Tibial nerve (tissue), 4 donors: ENCODE measurements at regions not wholly inside any gene's neighbourhood (a gene's known extent, or its start where the extent isn't known, plus 50 kb on each side); places are given as distances from the start of the nearest gene placed in this dataset.
A peak's percentile ranks its signal among the peaks of the same experiment; 100 is the strongest.

ENCODE experiments used
- DNase-seq, 2 donors: peaks; one replicate each; pipeline ENCODE4 v3.0.0-alpha.2; 2019; ENCODE audit warnings: low spot score in 2 of 2
- H3K27ac ChIP-seq, 4 donors: fragments of 200-600 bp; sonication (generic) in 3 of 4; one replicate each; pipeline ENCODE4 v1.5.1; 2017 to 2019; ENCODE audit warnings: mild to moderate bottlenecking in 1 of 4
- H3K27me3 ChIP-seq, 2 donors: fragments of 200-600 bp; sonication (generic) in 1 of 2; one replicate each; pipeline versions ENCODE4 v1.5.1 to v1.6.0; 2017 to 2019
- H3K36me3 ChIP-seq, 3 donors: fragments of 200-600 bp; sonication (generic); one replicate each; pipeline ENCODE4 v1.5.1; 2018 to 2019
- H3K4me1 ChIP-seq, 4 donors: fragments of 200-600 bp; sonication (generic) in 3 of 4; one replicate each; pipeline ENCODE4 v1.5.1; 2017 to 2019
- H3K4me3 ChIP-seq, 4 donors: fragments of 200-600 bp; sonication (generic) in 3 of 4; one replicate each; pipeline ENCODE4 v1.5.1; 2017 to 2019; ENCODE audit warnings: mild to moderate bottlenecking in 1 of 4, moderate library complexity in 1 of 4
- H3K9me3 ChIP-seq, 4 donors: fragments of 200-600 bp; sonication (generic) in 3 of 4; one replicate each; pipeline ENCODE4 v1.5.1; 2017 to 2019
- CTCF ChIP-seq, 5 experiments: fragments of 200-600 bp in 3 of 5; fragments of 450-650 bp in 2 of 5; sonication (generic) in 3 of 5; IDR thresholded peaks; one replicate each; pipeline ENCODE4 v1.5.1; 2016 to 2019; ENCODE audit warnings: antibody characterized with exemption in 5 of 5, mild to moderate bottlenecking in 3 of 5, moderate library complexity in 2 of 5
- EP300 ChIP-seq, 2 donors: sonication (generic); formaldehyde crosslinking; IDR thresholded peaks; one replicate each; pipeline ENCODE4 v1.6.1; 2017; ENCODE audit warnings: antibody characterized with exemption in 2 of 2, mild to moderate bottlenecking in 1 of 2
- POLR2A ChIP-seq, 2 donors: fragments of 450-650 bp; IDR thresholded peaks; one replicate each; pipeline ENCODE4 v1.6.1; 2017; ENCODE audit warnings: antibody characterized with exemption in 2 of 2, mild to moderate bottlenecking in 2 of 2, moderate library complexity in 2 of 2
- WGBS, 2 donors: methylation state at CpG; one replicate each; pipeline ENCODE4 v1.1.5; 2018; 5-methylcytosine and 5-hydroxymethylcytosine counted together

- Histone ChIP-seq H3K4me1 (peaks cover 0 to 6% (median 0%) of the 10 kb centered on the region in 4 donors), H3K4me3 (no peak overlapping the region), H3K36me3 (no peaks in the 10 kb centered on the region), H3K27me3 (no peaks in the 10 kb centered on the region), H3K27ac (no peak overlapping the region), H3K9me3 (peaks cover 0 to 6% (median 0%) of the 10 kb centered on the region in 4 donors)
- TF ChIP-seq POLR2A (IDR thresholded peaks at IDR 0.05) = no peak
- no peak for TF ChIP-seq CTCF (IDR thresholded peaks at IDR 0.05)
- no peak for TF ChIP-seq EP300 (IDR thresholded peaks at IDR 0.05)
- WGBS, 2 donors = 36 to 53% methylated on average over 6 of the region's 6 CpGs
- no peak for DNase-seq
Measured at GRCh38 chr20:10731190-10731965, 57.6 kb upstream of the JAG1 start.

DNA sequence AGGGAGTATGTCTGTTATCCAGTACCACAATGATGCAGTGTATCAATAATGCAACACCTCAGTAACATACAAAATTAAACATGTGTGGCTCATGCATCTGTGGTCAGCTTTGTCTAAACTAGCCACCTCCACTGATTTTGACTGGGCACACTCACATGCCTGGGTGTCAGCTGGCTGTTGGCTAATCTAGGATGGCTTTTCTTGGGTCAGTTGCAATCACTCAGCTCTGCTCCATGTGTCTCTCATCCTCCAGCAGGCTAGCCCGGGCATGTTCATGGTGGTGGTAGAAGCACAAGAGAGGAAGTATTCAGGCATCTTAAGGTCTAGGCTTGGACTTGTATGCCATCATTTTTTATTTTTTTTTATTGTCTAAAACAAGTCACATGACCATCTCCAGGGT, 59.3 kb upstream of the JAG1 start:
- 88 to 95% methylated on average over 1 of the region's 1 CpG for WGBS, 2 donors
- TF ChIP-seq POLR2A (IDR thresholded peaks at IDR 0.05) = no peak
- TF ChIP-seq EP300 (IDR thresholded peaks at IDR 0.05) = no peak
- TF ChIP-seq CTCF (IDR thresholded peaks at IDR 0.05) = no peak

DNA sequence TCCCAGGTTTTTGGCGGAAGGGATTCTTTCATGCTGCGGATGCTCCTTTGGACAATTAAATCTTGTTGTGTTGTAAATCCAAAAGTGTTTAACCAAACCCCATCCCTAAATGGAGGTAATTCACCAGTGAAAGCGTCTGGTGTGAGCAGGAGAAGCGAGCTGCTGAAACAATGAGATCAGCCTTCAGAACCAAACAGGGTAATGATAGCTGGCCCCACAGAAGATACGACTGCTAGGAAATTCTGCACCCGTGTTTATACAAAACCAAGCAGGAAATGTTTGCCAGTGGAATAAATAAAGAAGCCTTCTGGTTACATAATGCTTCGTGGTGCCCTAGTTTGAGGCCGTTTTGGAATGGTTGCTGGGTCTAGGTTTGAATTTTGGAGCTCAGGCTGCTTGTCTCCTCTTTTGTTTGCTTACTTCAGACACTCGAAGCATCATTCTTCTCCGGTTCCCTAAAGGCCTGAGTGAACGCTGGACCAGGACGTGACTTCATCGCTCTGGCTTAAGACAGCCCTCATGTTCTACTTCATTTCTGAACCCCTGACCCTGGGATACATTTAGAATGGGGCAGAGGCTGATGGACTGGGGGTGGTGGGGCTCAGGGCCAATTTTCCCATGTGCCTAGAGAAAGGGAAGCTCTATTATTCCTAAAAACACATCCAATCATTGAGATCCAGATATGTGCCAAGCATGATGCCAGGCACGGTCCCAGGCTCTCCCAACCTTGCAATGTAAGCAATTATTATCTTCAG, 61.6 kb upstream of the JAG1 start:
- TF ChIP-seq CTCF (IDR thresholded peaks at IDR 0.05) = no peak
- TF ChIP-seq POLR2A (IDR thresholded peaks at IDR 0.05) = no peak
- TF ChIP-seq EP300 (IDR thresholded peaks at IDR 0.05) = no peak
- 56 to 62% methylated on average over 14 of the region's 14 CpGs for WGBS, 2 donors

More for the DNA sequence above, 59.3 kb upstream of the JAG1 start:
- Histone ChIP-seq H3K4me1 (peaks cover 0 to 6% (median 0%) of the 10 kb centered on the region in 4 donors), H3K9me3 (peaks cover 0 to 6% (median 0%) of the 10 kb centered on the region in 4 donors), H3K27ac (no peak overlapping the region), H3K36me3 (no peaks in the 10 kb centered on the region), H3K4me3 (no peak overlapping the region), H3K27me3 (no peaks in the 10 kb centered on the region)
- DNase-seq = no peak

GRCh38 chr20:10739134-10739533, 65.3 kb upstream of the JAG1 start:
- WGBS, 2 donors = 40 to 43% methylated on average over 1 of the region's 1 CpG
- no peaks in the 10 kb centered on the region for H3K9me3 ChIP-seq
- H3K27ac ChIP-seq = peak overlapping the region in 2 of 4 donors; percentile 42 to 60
- H3K36me3 ChIP-seq = no peaks in the 10 kb centered on the region
- peaks cover 0 to 23% (median 4%) of the 10 kb centered on the region in 4 donors for H3K4me1 ChIP-seq
- H3K27me3 ChIP-seq = no peaks in the 10 kb centered on the region
- DNase-seq = no peak
- TF ChIP-seq EP300 (IDR thresholded peaks at IDR 0.05) (no peak), POLR2A (IDR thresholded peaks at IDR 0.05) (no peak), CTCF (IDR thresholded peaks at IDR 0.05) (no peak)
- H3K4me3 ChIP-seq = peak overlapping the region; percentile 0 to 32 (median 14)

More for the DNA sequence above, 61.6 kb upstream of the JAG1 start:
- Histone ChIP-seq H3K9me3 (no peaks in the 10 kb centered on the region), H3K36me3 (no peaks in the 10 kb centered on the region), H3K27me3 (no peaks in the 10 kb centered on the region), H3K4me1 (peaks cover 0 to 20% (median 4%) of the 10 kb centered on the region in 4 donors), H3K27ac (peak overlapping the region in 1 of 4 donors; percentile 55), H3K4me3 (no peak overlapping the region)
- DNase-seq = no peak

DNA sequence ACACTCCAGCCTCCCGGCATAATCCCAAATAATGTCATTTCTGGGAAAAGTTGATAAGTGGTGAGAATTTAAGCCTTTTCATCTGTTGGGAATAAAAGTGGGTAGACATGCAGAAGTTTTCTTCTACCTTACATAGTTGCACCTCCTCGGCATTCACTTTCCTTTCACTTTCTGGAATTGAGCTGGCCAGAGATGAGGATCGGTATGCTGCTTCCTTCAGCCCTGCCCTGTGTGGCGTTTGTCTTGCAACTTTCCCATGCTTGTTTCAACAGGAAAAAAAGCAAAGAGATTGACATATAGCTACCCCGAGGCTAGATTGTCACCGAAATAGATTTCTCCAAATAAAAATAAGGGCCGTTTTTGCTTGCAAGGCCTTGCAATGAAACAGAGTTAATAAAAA, 65.8 kb upstream of the JAG1 start:
- no peaks in the 10 kb centered on the region for H3K9me3 ChIP-seq
- peak overlapping the region; percentile 0 to 32 (median 14) for H3K4me3 ChIP-seq
- no peaks in the 10 kb centered on the region for H3K27me3 ChIP-seq
- DNase-seq = no peak
- peaks cover 0 to 23% (median 4%) of the 10 kb centered on the region in 4 donors for H3K4me1 ChIP-seq
- H3K27ac ChIP-seq = peak overlapping the region in 2 of 4 donors; percentile 42 to 60
- 21 to 24% methylated on average over 7 of the region's 7 CpGs for WGBS, 2 donors
- TF ChIP-seq POLR2A (IDR thresholded peaks at IDR 0.05) = no peak
- TF ChIP-seq EP300 (IDR thresholded peaks at IDR 0.05) = no peak
- no peak for TF ChIP-seq CTCF (IDR thresholded peaks at IDR 0.05)
- no peaks in the 10 kb centered on the region for H3K36me3 ChIP-seq
